ENCODE measurements at regions not wholly inside any gene's neighbourhood (a gene's known extent, or its start where the extent isn't known, plus 50 kb on each side); places are given as distances from the start of the nearest gene placed in this dataset.

- no peak for TF ChIP-seq EZH2phosphoT487 (IDR thresholded peaks at IDR 0.05; ENCODE audit: insufficient read depth, low read depth)
- TF ChIP-seq EZH2 (IDR thresholded peaks at IDR 0.05; ENCODE audit: insufficient read depth, poor library complexity, severe bottlenecking), result no peak
Observed at GRCh38 chr5:43941806-43942205, 338.8 kb downstream of the NNT start.
